GM12891 (cell line): ENCODE measurements at regions not wholly inside any gene's neighbourhood (a gene's known extent, or its start where the extent isn't known, plus 50 kb on each side); places are given as distances from the start of the nearest gene placed in this dataset.

Source experiments
- PAX5 ChIP-seq: IDR thresholded peaks from 2 replicates; pipeline ENCODE4 v1.6.1; 2011; ENCODE audit warnings: low read length, moderate library complexity, mild to moderate bottlenecking; ENCODE audit not compliant: insufficient read depth, severe bottlenecking
- POLR2A ChIP-seq: IDR thresholded peaks from 2 replicates; pipeline ENCODE4 v1.6.1; 2011; ENCODE audit warnings: low read depth, low read length, control low read depth
- POLR2AphosphoS5 ChIP-seq: IDR thresholded peaks from 2 replicates; pipeline ENCODE4 v1.6.1; 2011; ENCODE audit warnings: low read depth, low read length, control low read depth
- SPI1 ChIP-seq: IDR thresholded peaks from 2 replicates; pipeline ENCODE4 v1.6.1; 2011; ENCODE audit warnings: low read depth, low read length, control low read depth
- TAF1 ChIP-seq: IDR thresholded peaks from 2 replicates; pipeline ENCODE4 v1.6.1; 2011; ENCODE audit warnings: low read depth, low read length, control low read depth

GRCh38 chr5:25489834-25490538 lies 845.2 kb upstream of the CDH10 start:
- TF ChIP-seq TAF1: no peak
- TF ChIP-seq POLR2A: no peak
- TF ChIP-seq POLR2AphosphoS5: no peak
- TF ChIP-seq SPI1: no peak
- TF ChIP-seq PAX5: no peak
